ENCODE measurements at regions not wholly inside any gene's neighbourhood (a gene's known extent, or its start where the extent isn't known, plus 50 kb on each side); places are given as distances from the start of the nearest gene placed in this dataset.

DNA sequence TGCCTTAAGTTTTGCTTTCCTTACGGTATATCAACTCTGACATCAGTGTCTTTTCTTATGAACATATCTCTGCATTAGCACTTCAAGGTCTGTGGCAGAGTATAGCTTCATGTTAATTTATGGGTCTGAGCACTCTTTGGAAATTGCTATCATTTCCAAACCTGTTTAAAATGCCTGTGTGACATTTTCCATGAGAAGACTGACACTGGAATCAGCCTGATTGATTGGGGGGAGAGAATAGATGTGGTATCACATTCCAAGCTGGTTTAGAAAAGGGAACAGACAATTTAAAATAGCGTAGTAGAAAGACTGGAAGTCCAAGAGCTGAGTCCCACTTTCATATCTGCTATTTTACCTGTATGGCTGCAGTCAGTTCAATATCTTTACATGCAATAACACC lies 272.1 kb upstream of the CDH10 start:
- ATAC-seq (replicated peaks in 1 of 4) (no peak), DNase-seq (no peak)
- no peak overlapping the region for H3K4me3 ChIP-seq (ENCODE audit: control insufficient read depth in 1 of 2, extremely low read depth in 1 of 2, low read length in 1 of 2)
- no peaks in the 10 kb centered on the region for H3K4me1 ChIP-seq (ENCODE audit: control insufficient read depth in 1 of 2, extremely low read depth in 1 of 2, insufficient read depth in 2 of 2, low read length in 2 of 2)
- no peak overlapping the region for H3K4me3 Mint-ChIP-seq
- H3K4me1 Mint-ChIP-seq = no peaks in the 10 kb centered on the region
- H3K27ac Mint-ChIP-seq = no peak overlapping the region
- no peaks in the 10 kb centered on the region for H3K9me3 ChIP-seq
- CTCF ChIA-PET = no interaction called here
- H3K27ac ChIP-seq (ENCODE audit: low read length) = no peak overlapping the region
- no peaks in the 10 kb centered on the region for H3K36me3 ChIP-seq (ENCODE audit: control insufficient read depth in 2 of 2, extremely low read depth in 1 of 2, insufficient read depth in 1 of 2, low read length in 1 of 2)
- no peaks in the 10 kb centered on the region for H3K27me3 ChIP-seq (replicated peaks in 1 of 2; ENCODE audit: control insufficient read depth in 2 of 2, extremely low read depth in 1 of 2, insufficient read depth in 2 of 2, low read length in 1 of 2)
- no peaks in the 10 kb centered on the region for H3K27me3 Mint-ChIP-seq
- H3K9me3 Mint-ChIP-seq = peaks cover 8 to 22% (median 18%) of the 10 kb centered on the region in 3 donors
- POLR2A ChIA-PET = no interaction called here
- WGBS (ENCODE audit: insufficient coverage) = no CpG with 5 or more reads among the region's 2 CpGs
- no peaks in the 10 kb centered on the region for H3K36me3 Mint-ChIP-seq

DNA sequence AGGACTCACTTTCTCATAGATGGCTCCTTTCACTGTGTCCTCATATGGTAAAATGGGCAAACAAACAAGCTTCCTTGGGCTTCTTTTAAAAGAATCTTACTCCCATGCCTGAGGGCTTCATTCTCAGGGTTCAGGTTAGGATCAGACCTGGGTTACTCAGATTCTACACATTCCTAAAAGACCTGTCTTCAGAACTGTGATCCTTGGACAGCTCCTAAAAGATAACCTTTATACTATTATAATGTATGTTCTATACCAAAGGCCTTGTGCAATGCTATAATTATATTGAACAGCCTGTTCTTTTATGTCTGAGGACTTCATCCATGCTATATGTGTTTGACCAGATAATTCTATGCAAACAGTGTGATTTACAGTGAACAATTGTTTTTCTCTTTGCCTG lies 264.4 kb upstream of the CDH10 start:
- Mint-ChIP-seq H3K27me3 (no peaks in the 10 kb centered on the region), H3K36me3 (no peaks in the 10 kb centered on the region), H3K4me3 (no peak overlapping the region), H3K27ac (no peak overlapping the region), H3K9me3 (peaks cover 0 to 29% (median 6%) of the 10 kb centered on the region in 3 donors), H3K4me1 (no peaks in the 10 kb centered on the region)
- Histone ChIP-seq H3K9me3 (no peaks in the 10 kb centered on the region), H3K27me3 (replicated peaks in 1 of 2; ENCODE audit: control insufficient read depth in 2 of 2, extremely low read depth in 1 of 2, insufficient read depth in 2 of 2, low read length in 1 of 2) (no peaks in the 10 kb centered on the region), H3K27ac (ENCODE audit: low read length) (no peak overlapping the region), H3K4me3 (ENCODE audit: control insufficient read depth in 1 of 2, extremely low read depth in 1 of 2, low read length in 1 of 2) (no peak overlapping the region), H3K36me3 (ENCODE audit: control insufficient read depth in 2 of 2, extremely low read depth in 1 of 2, insufficient read depth in 1 of 2, low read length in 1 of 2) (no peaks in the 10 kb centered on the region), H3K4me1 (ENCODE audit: control insufficient read depth in 1 of 2, extremely low read depth in 1 of 2, insufficient read depth in 2 of 2, low read length in 2 of 2) (no peaks in the 10 kb centered on the region)
- CTCF ChIA-PET = no interaction called here
- POLR2A ChIA-PET = no interaction called here
- ATAC-seq (replicated peaks in 1 of 4) (no peak), DNase-seq (no peak)

DNA sequence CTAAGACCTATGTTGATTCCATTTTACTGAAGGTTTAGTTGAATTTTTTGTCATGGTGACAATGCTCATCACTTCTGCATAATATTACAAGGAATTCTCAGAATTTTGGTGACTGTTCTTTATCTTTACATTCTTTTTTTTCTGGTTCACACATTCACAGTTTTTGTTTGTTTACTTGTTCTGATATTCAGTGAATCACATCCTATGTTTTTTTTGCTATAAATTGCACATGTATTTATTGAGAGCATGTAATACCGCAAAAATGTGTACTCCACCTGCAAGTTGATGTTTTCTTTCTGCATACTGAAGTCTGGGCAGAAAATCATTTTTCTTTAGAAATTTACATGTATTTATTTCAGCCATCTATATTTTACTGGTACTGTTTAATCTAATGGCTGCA lies 261.9 kb upstream of the CDH10 start:
- Histone ChIP-seq H3K4me3 (ENCODE audit: control insufficient read depth in 1 of 2, extremely low read depth in 1 of 2, low read length in 1 of 2) (no peak overlapping the region), H3K27me3 (replicated peaks in 1 of 2; ENCODE audit: control insufficient read depth in 2 of 2, extremely low read depth in 1 of 2, insufficient read depth in 2 of 2, low read length in 1 of 2) (no peaks in the 10 kb centered on the region), H3K27ac (ENCODE audit: low read length) (no peak overlapping the region), H3K4me1 (ENCODE audit: control insufficient read depth in 1 of 2, extremely low read depth in 1 of 2, insufficient read depth in 2 of 2, low read length in 2 of 2) (no peaks in the 10 kb centered on the region), H3K36me3 (ENCODE audit: control insufficient read depth in 2 of 2, extremely low read depth in 1 of 2, insufficient read depth in 1 of 2, low read length in 1 of 2) (no peaks in the 10 kb centered on the region), H3K9me3 (no peaks in the 10 kb centered on the region)
- no peak for DNase-seq
- Mint-ChIP-seq H3K27ac (no peak overlapping the region), H3K9me3 (peaks cover 0 to 27% (median 3%) of the 10 kb centered on the region in 3 donors), H3K27me3 (no peaks in the 10 kb centered on the region), H3K4me1 (no peaks in the 10 kb centered on the region), H3K4me3 (no peak overlapping the region), H3K36me3 (no peaks in the 10 kb centered on the region)
- WGBS (ENCODE audit: insufficient coverage) = 80% methylated on average over 1 of the region's 1 CpG
- POLR2A ChIA-PET = no interaction called here
- CTCF ChIA-PET = no interaction called here
- no peak for ATAC-seq (replicated peaks in 1 of 4)

DNA sequence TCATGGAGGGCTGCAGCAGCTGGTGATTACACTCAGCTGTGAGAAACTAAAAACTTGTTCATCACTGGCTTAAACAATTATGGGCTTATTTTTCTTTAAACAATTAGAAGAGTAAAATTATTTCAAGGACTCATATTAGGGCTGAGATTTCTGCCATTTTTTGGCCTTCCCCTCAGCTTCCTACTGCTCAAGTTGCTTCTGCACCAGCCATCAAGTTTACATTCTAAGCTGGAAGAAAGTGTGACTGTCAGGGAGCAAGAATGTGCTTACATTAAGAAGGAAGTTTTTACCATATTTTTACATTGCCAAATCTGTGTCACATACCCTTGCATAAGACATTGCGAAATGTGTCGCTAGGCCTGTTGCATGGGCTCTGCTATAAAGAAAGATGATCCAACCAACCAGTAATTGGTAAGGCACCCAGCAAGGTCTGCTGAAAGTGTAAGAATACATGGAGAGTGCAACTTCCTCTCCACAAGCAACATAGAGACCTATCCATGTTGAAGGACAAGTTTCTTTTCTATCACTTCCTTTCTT lies 260.3 kb upstream of the CDH10 start:
- no peaks in the 10 kb centered on the region for H3K27me3 Mint-ChIP-seq
- H3K36me3 ChIP-seq (ENCODE audit: control insufficient read depth in 2 of 2, extremely low read depth in 1 of 2, insufficient read depth in 1 of 2, low read length in 1 of 2) = no peaks in the 10 kb centered on the region
- H3K27me3 ChIP-seq (replicated peaks in 1 of 2; ENCODE audit: control insufficient read depth in 2 of 2, extremely low read depth in 1 of 2, insufficient read depth in 2 of 2, low read length in 1 of 2) = no peaks in the 10 kb centered on the region
- no peak overlapping the region for H3K27ac ChIP-seq (ENCODE audit: low read length)
- H3K9me3 Mint-ChIP-seq = peaks cover 0 to 30% (median 3%) of the 10 kb centered on the region in 3 donors
- DNase-seq (no peak), ATAC-seq (replicated peaks in 1 of 4) (no peak)
- no peaks in the 10 kb centered on the region for H3K4me1 Mint-ChIP-seq
- H3K4me1 ChIP-seq (ENCODE audit: control insufficient read depth in 1 of 2, extremely low read depth in 1 of 2, insufficient read depth in 2 of 2, low read length in 2 of 2) = no peaks in the 10 kb centered on the region
- H3K27ac Mint-ChIP-seq = no peak overlapping the region
- POLR2A ChIA-PET = no interaction called here
- H3K4me3 Mint-ChIP-seq = no peak overlapping the region
- no peaks in the 10 kb centered on the region for H3K36me3 Mint-ChIP-seq
- no CpG with 5 or more reads among the region's 2 CpGs for WGBS (ENCODE audit: insufficient coverage)
- no peaks in the 10 kb centered on the region for H3K9me3 ChIP-seq
- H3K4me3 ChIP-seq (ENCODE audit: control insufficient read depth in 1 of 2, extremely low read depth in 1 of 2, low read length in 1 of 2) = no peak overlapping the region
- CTCF ChIA-PET = no interaction called here

DNA sequence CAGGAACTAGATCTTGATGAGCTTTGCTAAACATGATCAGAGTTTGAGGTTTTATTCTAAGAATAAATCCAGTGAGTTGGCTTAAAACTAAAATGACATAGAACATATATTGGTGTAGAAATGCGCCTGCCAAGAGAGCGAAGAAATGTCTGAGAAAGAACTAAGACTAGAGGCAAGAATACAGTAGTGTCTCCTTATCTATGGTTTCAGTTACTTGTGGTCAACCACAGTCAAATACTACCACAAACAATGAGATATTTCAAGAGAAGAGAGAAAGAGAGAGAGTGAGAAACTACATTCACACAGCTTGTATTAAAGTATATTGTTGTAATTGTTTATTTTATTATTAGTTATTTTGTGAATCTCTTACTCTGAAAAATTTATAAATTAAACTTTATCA lies 254.4 kb upstream of the CDH10 start:
- ATAC-seq (replicated peaks in 1 of 4) = no peak

DNA sequence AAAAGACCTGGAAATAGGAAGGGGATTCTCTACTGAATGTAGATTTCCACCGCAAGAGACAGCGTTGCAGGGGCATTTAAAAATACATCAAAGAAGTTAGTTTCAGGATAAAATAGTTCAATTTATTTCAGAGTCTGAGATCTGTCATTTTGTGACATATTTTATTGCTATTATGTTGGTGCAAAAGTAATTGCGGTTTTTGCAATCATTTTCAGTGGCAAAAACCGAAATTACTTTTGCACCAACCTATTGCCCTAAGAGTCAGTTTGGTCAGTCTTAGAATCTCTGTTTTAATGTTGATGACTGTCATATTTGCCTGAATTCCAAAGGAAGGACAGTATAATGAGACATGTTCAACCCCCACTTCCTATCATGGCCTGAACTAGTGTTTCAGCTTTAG lies 219.5 kb upstream of the CDH10 start:
- CTCF ChIA-PET = no interaction called here
- no peaks in the 10 kb centered on the region for H3K36me3 ChIP-seq (ENCODE audit: control insufficient read depth in 2 of 2, extremely low read depth in 1 of 2, insufficient read depth in 1 of 2, low read length in 1 of 2)
- H3K27ac ChIP-seq (ENCODE audit: low read length) = no peak overlapping the region
- Mint-ChIP-seq H3K27ac (no peak overlapping the region), H3K9me3 (peaks cover 8 to 25% (median 16%) of the 10 kb centered on the region in 3 donors), H3K4me3 (no peak overlapping the region), H3K36me3 (no peaks in the 10 kb centered on the region), H3K27me3 (no peaks in the 10 kb centered on the region), H3K4me1 (no peaks in the 10 kb centered on the region)
- no CpG with 5 or more reads among the region's 4 CpGs for WGBS (ENCODE audit: insufficient coverage)
- DNase-seq = no peak
- no peaks in the 10 kb centered on the region for H3K9me3 ChIP-seq
- H3K4me3 ChIP-seq (ENCODE audit: control insufficient read depth in 1 of 2, extremely low read depth in 1 of 2, low read length in 1 of 2) = no peak overlapping the region
- POLR2A ChIA-PET = no interaction called here
- ATAC-seq (replicated peaks in 1 of 4) = no peak
- H3K4me1 ChIP-seq (ENCODE audit: control insufficient read depth in 1 of 2, extremely low read depth in 1 of 2, insufficient read depth in 2 of 2, low read length in 2 of 2) = no peaks in the 10 kb centered on the region
- no peaks in the 10 kb centered on the region for H3K27me3 ChIP-seq (replicated peaks in 1 of 2; ENCODE audit: control insufficient read depth in 2 of 2, extremely low read depth in 1 of 2, insufficient read depth in 2 of 2, low read length in 1 of 2)

More for the DNA sequence above, 254.4 kb upstream of the CDH10 start:
- Histone ChIP-seq H3K36me3 (ENCODE audit: control insufficient read depth in 2 of 2, extremely low read depth in 1 of 2, insufficient read depth in 1 of 2, low read length in 1 of 2) (no peaks in the 10 kb centered on the region), H3K9me3 (no peaks in the 10 kb centered on the region), H3K27me3 (replicated peaks in 1 of 2; ENCODE audit: control insufficient read depth in 2 of 2, extremely low read depth in 1 of 2, insufficient read depth in 2 of 2, low read length in 1 of 2) (no peaks in the 10 kb centered on the region), H3K4me3 (ENCODE audit: control insufficient read depth in 1 of 2, extremely low read depth in 1 of 2, low read length in 1 of 2) (no peak overlapping the region), H3K27ac (ENCODE audit: low read length) (no peak overlapping the region), H3K4me1 (ENCODE audit: control insufficient read depth in 1 of 2, extremely low read depth in 1 of 2, insufficient read depth in 2 of 2, low read length in 2 of 2) (no peaks in the 10 kb centered on the region)
- Mint-ChIP-seq H3K36me3 (no peaks in the 10 kb centered on the region), H3K27ac (no peak overlapping the region), H3K27me3 (no peaks in the 10 kb centered on the region), H3K4me1 (no peaks in the 10 kb centered on the region), H3K4me3 (no peak overlapping the region), H3K9me3 (peaks cover 12 to 20% (median 20%) of the 10 kb centered on the region in 3 donors)
- no CpG with 5 or more reads among the region's 2 CpGs for WGBS (ENCODE audit: insufficient coverage)
- CTCF ChIA-PET = no interaction called here
- POLR2A ChIA-PET = no interaction called here
- no peak for DNase-seq

DNA sequence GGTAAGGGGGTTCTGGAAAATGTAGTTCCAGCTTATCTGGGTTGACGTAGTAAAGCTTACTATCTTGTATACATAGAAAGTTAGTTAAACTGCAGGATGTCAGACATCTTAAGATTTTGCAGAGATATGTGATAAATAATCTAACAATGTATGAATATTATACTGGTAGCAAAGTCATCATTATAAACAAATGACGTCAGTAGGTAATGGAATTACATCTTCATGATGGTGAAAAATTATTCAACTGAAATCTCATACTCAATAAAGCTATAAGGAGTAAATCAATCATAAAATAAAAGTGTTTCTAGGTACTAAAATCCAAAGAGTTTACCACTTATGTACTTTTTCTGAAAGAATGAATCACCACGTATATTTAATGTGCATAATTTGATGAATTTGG lies 217.3 kb upstream of the CDH10 start:
- Histone ChIP-seq H3K36me3 (ENCODE audit: control insufficient read depth in 2 of 2, extremely low read depth in 1 of 2, insufficient read depth in 1 of 2, low read length in 1 of 2) (no peaks in the 10 kb centered on the region), H3K27ac (ENCODE audit: low read length) (no peak overlapping the region), H3K4me3 (ENCODE audit: control insufficient read depth in 1 of 2, extremely low read depth in 1 of 2, low read length in 1 of 2) (no peak overlapping the region), H3K4me1 (ENCODE audit: control insufficient read depth in 1 of 2, extremely low read depth in 1 of 2, insufficient read depth in 2 of 2, low read length in 2 of 2) (no peaks in the 10 kb centered on the region), H3K9me3 (no peaks in the 10 kb centered on the region), H3K27me3 (replicated peaks in 1 of 2; ENCODE audit: control insufficient read depth in 2 of 2, extremely low read depth in 1 of 2, insufficient read depth in 2 of 2, low read length in 1 of 2) (no peaks in the 10 kb centered on the region)
- Mint-ChIP-seq H3K27ac (no peak overlapping the region), H3K9me3 (peaks cover 8 to 15% (median 11%) of the 10 kb centered on the region in 3 donors), H3K4me3 (no peak overlapping the region), H3K4me1 (no peaks in the 10 kb centered on the region), H3K27me3 (no peaks in the 10 kb centered on the region), H3K36me3 (no peaks in the 10 kb centered on the region)
- WGBS (ENCODE audit: insufficient coverage) = no CpG with 5 or more reads among the region's 3 CpGs
- no peak for DNase-seq
- no peak for ATAC-seq (replicated peaks in 1 of 4)
- POLR2A ChIA-PET = no interaction called here
- CTCF ChIA-PET = no interaction called here
